ENCODE measurements at regions not wholly inside any gene's neighbourhood (a gene's known extent, or its start where the extent isn't known, plus 50 kb on each side); places are given as distances from the start of the nearest gene placed in this dataset.

DNA sequence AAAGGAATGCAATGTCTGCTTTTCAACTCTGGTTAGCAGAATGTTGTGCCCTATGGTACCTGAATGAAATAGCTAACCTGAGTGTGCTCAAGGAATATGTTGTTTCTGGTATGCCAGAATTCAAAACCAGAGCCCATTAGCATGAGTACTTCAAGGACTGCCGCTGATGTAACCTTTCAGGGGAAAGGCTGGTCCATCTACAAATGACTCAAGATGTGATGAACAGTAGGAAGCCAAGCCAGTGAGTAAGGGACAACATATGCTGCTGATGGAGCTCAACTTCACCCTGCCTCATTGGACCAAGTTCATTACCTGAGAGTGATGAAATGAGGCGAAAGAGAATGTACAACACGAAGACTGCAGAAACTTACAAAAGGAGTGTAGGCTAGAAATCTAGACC lies 95.7 kb upstream of the BMP2 start:
- 90 to 97% methylated on average over 3 of the region's 3 CpGs for WGBS, 2 donors
- H3K4me3 ChIP-seq = no peak overlapping the region
- ATAC-seq (ENCODE audit: low FRiP score in 2 of 2) (no peak), DNase-seq (no peak)
- no peaks in the 10 kb centered on the region for H3K4me1 ChIP-seq
- no peak overlapping the region for H3K27ac ChIP-seq
- H3K27me3 ChIP-seq = no peaks in the 10 kb centered on the region
- H3K9me3 ChIP-seq = no peaks in the 10 kb centered on the region
- TF ChIP-seq, protein P1, sequence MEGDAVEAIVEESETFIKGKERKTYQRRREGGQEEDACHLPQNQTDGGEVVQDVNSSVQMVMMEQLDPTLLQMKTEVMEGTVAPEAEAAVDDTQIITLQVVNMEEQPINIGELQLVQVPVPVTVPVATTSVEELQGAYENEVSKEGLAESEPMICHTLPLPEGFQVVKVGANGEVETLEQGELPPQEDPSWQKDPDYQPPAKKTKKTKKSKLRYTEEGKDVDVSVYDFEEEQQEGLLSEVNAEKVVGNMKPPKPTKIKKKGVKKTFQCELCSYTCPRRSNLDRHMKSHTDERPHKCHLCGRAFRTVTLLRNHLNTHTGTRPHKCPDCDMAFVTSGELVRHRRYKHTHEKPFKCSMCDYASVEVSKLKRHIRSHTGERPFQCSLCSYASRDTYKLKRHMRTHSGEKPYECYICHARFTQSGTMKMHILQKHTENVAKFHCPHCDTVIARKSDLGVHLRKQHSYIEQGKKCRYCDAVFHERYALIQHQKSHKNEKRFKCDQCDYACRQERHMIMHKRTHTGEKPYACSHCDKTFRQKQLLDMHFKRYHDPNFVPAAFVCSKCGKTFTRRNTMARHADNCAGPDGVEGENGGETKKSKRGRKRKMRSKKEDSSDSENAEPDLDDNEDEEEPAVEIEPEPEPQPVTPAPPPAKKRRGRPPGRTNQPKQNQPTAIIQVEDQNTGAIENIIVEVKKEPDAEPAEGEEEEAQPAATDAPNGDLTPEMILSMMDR (IDR thresholded peaks at IDR 0.05) = no peak
- TF ChIP-seq POLR2A (IDR thresholded peaks at IDR 0.05) (no peak), POLR2AphosphoS5 (IDR thresholded peaks at IDR 0.05) (no peak), EP300 (IDR thresholded peaks at IDR 0.05) (no peak)
- no peaks in the 10 kb centered on the region for H3K36me3 ChIP-seq

DNA sequence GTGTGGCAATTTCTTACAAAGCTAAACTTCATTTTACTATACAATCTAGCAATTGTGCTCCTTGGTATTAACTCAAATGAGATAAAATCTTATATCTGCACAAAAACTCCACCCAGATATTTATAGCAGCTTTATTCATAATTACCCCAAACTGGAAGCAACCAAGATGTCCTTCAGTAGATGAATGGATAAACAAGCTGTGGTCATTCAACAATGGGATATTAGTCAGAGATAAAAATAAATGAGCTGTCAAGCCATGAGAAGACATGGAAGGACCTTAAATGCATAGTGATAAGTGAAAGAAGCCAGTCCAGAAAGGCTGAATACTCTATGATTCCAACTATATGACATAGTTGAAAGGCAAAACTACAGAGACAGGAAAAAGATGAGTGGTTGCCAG lies 98.9 kb upstream of the BMP2 start:
- no peak overlapping the region for H3K4me3 ChIP-seq
- no peaks in the 10 kb centered on the region for H3K4me1 ChIP-seq
- TF ChIP-seq POLR2A (IDR thresholded peaks at IDR 0.05) (no peak), POLR2AphosphoS5 (IDR thresholded peaks at IDR 0.05) (no peak), EP300 (IDR thresholded peaks at IDR 0.05) (no peak)
- TF ChIP-seq, protein P1 (IDR thresholded peaks at IDR 0.05) = no peak
- H3K27ac ChIP-seq = no peak overlapping the region
- H3K9me3 ChIP-seq = no peaks in the 10 kb centered on the region
- H3K27me3 ChIP-seq = no peaks in the 10 kb centered on the region
- H3K36me3 ChIP-seq = no peaks in the 10 kb centered on the region
- no peak for DNase-seq
- ATAC-seq (ENCODE audit: low FRiP score in 2 of 2) = no peak

DNA sequence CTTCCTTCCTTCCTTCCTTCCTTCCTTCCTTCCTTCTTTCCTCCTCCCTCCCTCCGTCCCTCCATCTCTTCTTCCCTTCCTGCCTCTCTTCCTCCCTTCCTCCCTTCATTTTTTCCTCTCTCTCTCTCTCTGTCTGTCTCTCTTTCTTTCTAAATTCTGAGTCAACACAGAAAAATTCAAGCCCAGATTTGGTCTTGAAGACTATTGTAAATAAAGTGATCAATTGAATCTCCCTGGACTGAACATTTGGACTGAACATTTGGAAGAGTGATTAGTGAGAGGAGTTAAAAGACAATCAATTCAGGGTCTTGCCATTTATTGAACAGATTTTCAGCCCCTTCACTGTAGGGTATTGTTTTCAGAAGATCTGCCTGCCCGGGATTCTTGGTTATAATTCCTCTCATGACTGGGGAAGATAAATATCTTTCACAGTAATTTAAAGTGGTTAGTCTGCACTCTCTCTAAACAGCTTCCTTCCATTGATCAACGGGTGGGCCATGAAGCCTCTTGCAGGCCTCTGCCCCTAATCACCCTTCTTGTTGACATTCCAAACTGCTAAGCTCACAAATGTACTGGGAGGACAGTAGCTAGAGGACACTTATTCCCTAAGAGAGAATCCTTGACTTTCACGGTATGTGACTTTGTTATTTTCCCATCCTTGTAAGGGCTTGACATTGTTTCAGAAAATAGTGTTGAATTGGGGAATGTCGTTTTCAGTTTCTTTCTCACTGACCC lies 101.7 kb upstream of the BMP2 start:
- TF ChIP-seq POLR2AphosphoS5 (IDR thresholded peaks at IDR 0.05) (no peak), EP300 (IDR thresholded peaks at IDR 0.05) (no peak), POLR2A (IDR thresholded peaks at IDR 0.05) (no peak)
- TF ChIP-seq, protein P1 (IDR thresholded peaks at IDR 0.05) = no peak
- H3K9me3 ChIP-seq = no peaks in the 10 kb centered on the region
- no peak overlapping the region for H3K27ac ChIP-seq
- 42 to 52% methylated on average over 5 of the region's 5 CpGs for WGBS, 2 donors
- H3K4me1 ChIP-seq = no peaks in the 10 kb centered on the region
- no peak for DNase-seq
- H3K36me3 ChIP-seq = no peaks in the 10 kb centered on the region
- ATAC-seq (ENCODE audit: low FRiP score in 2 of 2) = no peak
- H3K4me3 ChIP-seq = no peak overlapping the region
- no peaks in the 10 kb centered on the region for H3K27me3 ChIP-seq

DNA sequence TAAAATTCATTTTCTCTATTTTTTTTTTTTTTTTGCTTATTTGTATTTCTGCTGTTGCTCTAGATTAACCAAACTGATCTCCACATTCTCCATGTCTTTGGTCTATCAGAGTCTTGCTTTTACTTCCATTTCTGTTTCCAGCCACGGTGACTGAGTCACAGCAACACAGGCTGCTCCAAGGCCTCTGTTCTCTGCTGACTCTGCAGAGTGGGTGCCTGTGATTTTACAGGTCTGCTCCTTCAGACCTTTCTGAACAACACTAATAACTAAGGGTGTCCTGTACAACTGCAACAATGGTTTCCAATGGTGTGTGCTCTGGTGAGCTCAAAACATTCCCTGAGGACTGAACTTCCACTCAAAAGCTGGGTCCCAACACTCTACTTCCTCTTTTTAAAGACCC lies 102.3 kb upstream of the BMP2 start:
- no peak overlapping the region for H3K4me3 ChIP-seq
- H3K9me3 ChIP-seq = no peaks in the 10 kb centered on the region
- WGBS, 2 donors = 94 to 95% methylated on average over 1 of the region's 1 CpG
- no peak overlapping the region for H3K27ac ChIP-seq
- no peaks in the 10 kb centered on the region for H3K27me3 ChIP-seq
- no peak for TF ChIP-seq EP300 (IDR thresholded peaks at IDR 0.05)
- TF ChIP-seq POLR2AphosphoS5 (IDR thresholded peaks at IDR 0.05) = no peak
- TF ChIP-seq, protein P1 (IDR thresholded peaks at IDR 0.05) = no peak
- no peak for TF ChIP-seq POLR2A (IDR thresholded peaks at IDR 0.05)
- H3K4me1 ChIP-seq = no peaks in the 10 kb centered on the region
- ATAC-seq (ENCODE audit: low FRiP score in 2 of 2) (no peak), DNase-seq (no peak)
- H3K36me3 ChIP-seq = no peaks in the 10 kb centered on the region

DNA sequence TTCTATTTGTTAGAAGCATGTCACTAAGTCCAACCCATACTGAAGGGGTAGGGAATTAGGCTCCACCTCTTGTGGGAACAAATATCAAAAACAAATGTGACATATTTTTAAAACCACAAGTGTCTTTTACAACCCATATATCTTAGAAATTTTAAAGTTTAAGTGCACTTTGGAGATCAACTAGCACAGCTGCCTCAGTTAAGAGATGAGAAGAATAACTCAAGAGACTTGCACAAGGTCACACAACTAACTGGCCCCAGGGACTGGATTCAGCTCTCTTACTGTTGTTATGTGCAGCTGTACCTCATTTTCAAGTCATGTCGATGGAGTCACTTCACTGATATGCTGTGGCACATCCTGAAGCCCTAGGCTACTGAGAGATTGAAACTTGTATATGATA lies 102.9 kb upstream of the BMP2 start:
- WGBS, 2 donors = 55 to 79% methylated on average over 1 of the region's 1 CpG

More for the DNA sequence above, 102.9 kb upstream of the BMP2 start:
- H3K4me3 ChIP-seq = no peak overlapping the region
- DNase-seq (no peak), ATAC-seq (ENCODE audit: low FRiP score in 2 of 2) (no peak)
- no peak for TF ChIP-seq POLR2A (IDR thresholded peaks at IDR 0.05)
- TF ChIP-seq, protein P1 (IDR thresholded peaks at IDR 0.05) = no peak
- no peak for TF ChIP-seq POLR2AphosphoS5 (IDR thresholded peaks at IDR 0.05)
- no peak for TF ChIP-seq EP300 (IDR thresholded peaks at IDR 0.05)
- no peaks in the 10 kb centered on the region for H3K4me1 ChIP-seq
- no peak overlapping the region for H3K27ac ChIP-seq
- no peaks in the 10 kb centered on the region for H3K36me3 ChIP-seq
- H3K27me3 ChIP-seq = no peaks in the 10 kb centered on the region
- no peaks in the 10 kb centered on the region for H3K9me3 ChIP-seq

All from upper lobe of left lung (tissue), 6 donors.